Thoracic aorta (tissue), 2 donors: ENCODE measurements at regions not wholly inside any gene's neighbourhood (a gene's known extent, or its start where the extent isn't known, plus 50 kb on each side); places are given as distances from the start of the nearest gene placed in this dataset.
A peak's percentile ranks its signal among the peaks of the same experiment; 100 is the strongest.
"Not testable (repeated sequence)": the region's sequence is repeated elsewhere in the genome, so short reads cannot be mapped to it uniquely, and the experiment has no call there.

Source experiments
- ATAC-seq: fragments of 150-250 bp; one replicate; pipeline ENCODE4 v1.8.0; 2017; ENCODE audit warnings: low read depth; ENCODE audit not compliant: insufficient number of reproducible peaks, low FRiP score
- DNase-seq: peaks from one replicate; pipeline ENCODE4 v3.0.0-alpha.2; 2020; ENCODE audit warnings: low spot score
- H3K27ac ChIP-seq, 2 donors: fragments of 200-600 bp; sonication (generic); 1 replicate in 1 of 2; 2 replicates in 1 of 2; pipeline ENCODE4 v1.5.1; 2016; ENCODE audit warnings: mild to moderate bottlenecking in 2 of 2, moderate library complexity in 2 of 2
- H3K27me3 ChIP-seq: fragments of 200-600 bp; sonication (generic); replicated peaks from 2 replicates; pipeline ENCODE4 v1.6.0; 2016; ENCODE audit warnings: mild to moderate bottlenecking; ENCODE audit not compliant: insufficient read depth
- H3K36me3 ChIP-seq: fragments of 200-600 bp; sonication (generic); one replicate; pipeline ENCODE4 v1.5.1; 2016
- H3K4me1 ChIP-seq, 2 donors: fragments of 200-600 bp; sonication (generic); 1 replicate in 1 of 2; 2 replicates in 1 of 2; pipeline versions ENCODE4 v1.5.1 to v1.6.0; 2016; ENCODE audit warnings: low read depth in 2 of 2, mild to moderate bottlenecking in 1 of 2; ENCODE audit not compliant: control insufficient read depth in 1 of 2
- H3K4me3 ChIP-seq: fragments of 200-600 bp; sonication (generic); 2 replicates; pipeline ENCODE4 v1.5.1; 2016; ENCODE audit warnings: mild to moderate bottlenecking
- H3K9me3 ChIP-seq: fragments of 200-600 bp; sonication (generic); 2 replicates; pipeline ENCODE4 v1.5.1; 2016
- TF ChIP-seq, protein P1 (sequence below): fragments of 200-600 bp; sonication (generic); IDR thresholded peaks from one replicate; pipeline ENCODE4 v1.5.1; 2019; ENCODE audit warnings: antibody characterized with exemption

- ATAC-seq (no peak), DNase-seq (no peak)
- no peaks in the 10 kb centered on the region for H3K4me1 ChIP-seq
- H3K27me3 ChIP-seq, result no peaks in the 10 kb centered on the region
- TF ChIP-seq, protein P1, sequence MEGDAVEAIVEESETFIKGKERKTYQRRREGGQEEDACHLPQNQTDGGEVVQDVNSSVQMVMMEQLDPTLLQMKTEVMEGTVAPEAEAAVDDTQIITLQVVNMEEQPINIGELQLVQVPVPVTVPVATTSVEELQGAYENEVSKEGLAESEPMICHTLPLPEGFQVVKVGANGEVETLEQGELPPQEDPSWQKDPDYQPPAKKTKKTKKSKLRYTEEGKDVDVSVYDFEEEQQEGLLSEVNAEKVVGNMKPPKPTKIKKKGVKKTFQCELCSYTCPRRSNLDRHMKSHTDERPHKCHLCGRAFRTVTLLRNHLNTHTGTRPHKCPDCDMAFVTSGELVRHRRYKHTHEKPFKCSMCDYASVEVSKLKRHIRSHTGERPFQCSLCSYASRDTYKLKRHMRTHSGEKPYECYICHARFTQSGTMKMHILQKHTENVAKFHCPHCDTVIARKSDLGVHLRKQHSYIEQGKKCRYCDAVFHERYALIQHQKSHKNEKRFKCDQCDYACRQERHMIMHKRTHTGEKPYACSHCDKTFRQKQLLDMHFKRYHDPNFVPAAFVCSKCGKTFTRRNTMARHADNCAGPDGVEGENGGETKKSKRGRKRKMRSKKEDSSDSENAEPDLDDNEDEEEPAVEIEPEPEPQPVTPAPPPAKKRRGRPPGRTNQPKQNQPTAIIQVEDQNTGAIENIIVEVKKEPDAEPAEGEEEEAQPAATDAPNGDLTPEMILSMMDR, result no peak
- H3K4me3 ChIP-seq, result no peak overlapping the region
- H3K9me3 ChIP-seq, result peaks cover 3% of the 10 kb centered on the region
- H3K36me3 ChIP-seq, result no peaks in the 10 kb centered on the region
- H3K27ac ChIP-seq, result no peak overlapping the region
Observed at GRCh38 chr7:91397612-91398011, 133.4 kb downstream of the FZD1 start.

DNA sequence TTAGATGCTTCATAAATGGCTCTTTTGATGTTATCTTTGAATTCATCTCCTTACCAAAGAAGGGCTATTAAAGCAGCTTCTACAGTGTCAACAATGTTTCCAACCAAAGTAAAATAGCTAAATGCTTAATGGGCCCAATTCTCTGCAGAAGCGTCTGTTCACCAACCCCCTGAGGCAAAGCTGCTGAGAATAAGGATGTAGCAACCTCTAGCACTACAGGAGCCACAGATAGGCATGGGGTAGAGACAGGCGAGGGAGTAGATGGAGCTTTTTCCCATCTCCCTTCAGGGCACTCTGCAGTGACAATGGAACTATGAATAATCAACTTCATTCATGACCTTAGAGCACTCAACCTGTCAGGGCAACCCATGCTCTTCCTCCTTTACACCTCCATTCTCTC is 134.1 kb downstream of the FZD1 start:
- no peak for DNase-seq
- no peaks in the 10 kb centered on the region for H3K4me1 ChIP-seq
- H3K4me3 ChIP-seq, result no peak overlapping the region
- TF ChIP-seq, protein P1, result no peak
- peaks cover 4% of the 10 kb centered on the region for H3K9me3 ChIP-seq
- H3K27ac ChIP-seq, result no peak overlapping the region
- H3K27me3 ChIP-seq, result no peaks in the 10 kb centered on the region
- no peaks in the 10 kb centered on the region for H3K36me3 ChIP-seq
- ATAC-seq, result no peak

DNA sequence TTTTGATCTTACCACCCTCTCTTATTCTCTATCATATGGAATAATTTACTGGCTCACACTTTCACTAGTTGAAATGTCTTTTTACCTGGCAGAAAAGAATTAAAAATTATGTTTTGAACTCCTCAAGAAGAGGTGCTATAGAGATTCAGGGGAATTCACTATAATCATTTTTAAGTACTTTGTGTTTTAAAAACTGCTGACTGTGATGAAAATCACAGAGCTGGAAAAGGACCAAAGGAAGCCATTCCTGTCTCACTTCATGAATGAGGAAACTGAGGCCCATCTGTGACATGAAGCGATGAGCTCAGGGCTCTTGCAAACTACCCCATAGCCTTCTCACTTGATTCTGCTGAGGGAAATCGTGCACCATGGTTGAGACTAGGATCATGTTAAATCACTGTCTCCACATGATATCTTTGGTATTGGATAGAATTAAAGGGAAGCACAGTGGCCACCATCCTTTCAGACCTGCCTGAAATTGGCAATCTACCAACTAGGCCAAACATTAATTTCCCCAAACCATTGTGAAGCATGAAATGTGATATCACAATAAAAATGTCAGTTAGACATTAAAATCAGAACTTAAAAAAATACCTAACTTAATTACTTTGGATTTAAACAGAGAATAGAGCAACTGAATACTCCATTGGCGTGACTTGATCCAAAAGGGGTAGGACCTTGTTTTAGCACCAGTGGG is 141.0 kb downstream of the FZD1 start:
- no peak overlapping the region for H3K4me3 ChIP-seq
- H3K4me1 ChIP-seq, result peaks cover 3 to 20% of the 10 kb centered on the region in 2 donors
- ATAC-seq (no peak), DNase-seq (no peak)
- TF ChIP-seq, protein P1, result no peak
- no peak overlapping the region for H3K27ac ChIP-seq
- no peaks in the 10 kb centered on the region for H3K27me3 ChIP-seq
- H3K36me3 ChIP-seq, result no peaks in the 10 kb centered on the region
- H3K9me3 ChIP-seq, result peaks cover 4% of the 10 kb centered on the region

GRCh38 chr7:91405873-91406272 is 141.6 kb downstream of the FZD1 start:
- H3K27me3 ChIP-seq, ATAC-seq: not testable (repeated sequence)

GRCh38 chr7:91407942-91408341 is 143.7 kb downstream of the FZD1 start:
- TF ChIP-seq, protein P1, result no peak
- Histone ChIP-seq H3K36me3 (no peaks in the 10 kb centered on the region), H3K4me1 (peaks cover 3 to 20% of the 10 kb centered on the region in 2 donors), H3K27me3 (no peaks in the 10 kb centered on the region), H3K9me3 (no peaks in the 10 kb centered on the region), H3K4me3 (no peak overlapping the region), H3K27ac (peak overlapping the region in 1 of 2 donors; percentile 19)
- DNase-seq, result no peak
- peak; percentile 52 for ATAC-seq

More at GRCh38 chr7:91405873-91406272, 141.6 kb downstream of the FZD1 start:
- not testable (repeated sequence) for H3K36me3 ChIP-seq, H3K9me3 ChIP-seq, DNase-seq, H3K4me3 ChIP-seq, H3K27ac ChIP-seq
- H3K4me1 ChIP-seq, result peaks cover 3 to 20% of the 10 kb centered on the region in 2 donors
